Gastrocnemius medialis (tissue), 4 donors: ENCODE measurements at regions not wholly inside any gene's neighbourhood (a gene's known extent, or its start where the extent isn't known, plus 50 kb on each side); places are given as distances from the start of the nearest gene placed in this dataset.

Experiments used
- ATAC-seq, 2 donors: fragments of 150-250 bp; one replicate each; pipeline ENCODE4 v1.9.1; 2016
- DNase-seq, 2 donors: peaks; one replicate each; pipeline ENCODE4 v3.0.0-alpha.2; 2019
- H3K27ac ChIP-seq, 4 donors: fragments of 200-600 bp; sonication (generic); 1 replicate in 1 of 4; 2 replicates in 3 of 4; pipeline ENCODE4 v1.5.1; 2016 to 2018; ENCODE audit warnings: mild to moderate bottlenecking in 2 of 4, moderate library complexity in 1 of 4
- H3K27me3 ChIP-seq, 3 donors: fragments of 200-600 bp; sonication (generic) in 2 of 3; 1 replicate in 1 of 3; 2 replicates in 2 of 3; pipeline versions ENCODE4 v1.5.1 to v1.6.0; 2016 to 2019; ENCODE audit warnings: mild to moderate bottlenecking in 1 of 3, moderate library complexity in 1 of 3
- H3K36me3 ChIP-seq, 2 donors: fragments of 200-600 bp; sonication (generic) in 1 of 2; one replicate each; pipeline ENCODE4 v1.5.1; 2017 to 2018
- H3K4me1 ChIP-seq, 2 donors: fragments of 200-600 bp; sonication (generic) in 1 of 2; one replicate each; pipeline ENCODE4 v1.5.1; 2016 to 2017; ENCODE audit warnings: mild to moderate bottlenecking in 2 of 2
- H3K4me3 ChIP-seq, 4 donors: fragments of 200-600 bp; sonication (generic) in 3 of 4; 1 replicate in 1 of 4; 2 replicates in 3 of 4; pipeline ENCODE4 v1.5.1; 2016 to 2019; ENCODE audit warnings: mild to moderate bottlenecking in 2 of 4
- H3K9me3 ChIP-seq, 3 donors: fragments of 200-600 bp; sonication (generic) in 2 of 3; 1 replicate in 1 of 3; 2 replicates in 2 of 3; pipeline ENCODE4 v1.5.1; 2016 to 2019
- CTCF ChIP-seq, 5 experiments: fragments of 450-650 bp in 3 of 5; fragments of 200-600 bp in 2 of 5; sonication (generic) in 2 of 5; IDR thresholded peaks in 4 of 5; conservative IDR thresholded peaks in 1 of 5; 1 replicate in 4 of 5; 2 replicates in 1 of 5; pipeline ENCODE4 v1.5.1; 2016 to 2019; ENCODE audit warnings: antibody characterized with exemption in 5 of 5, mild to moderate bottlenecking in 3 of 5, moderate library complexity in 3 of 5
- POLR2A ChIP-seq, 2 donors: fragments of 450-650 bp; IDR thresholded peaks; one replicate each; pipeline ENCODE4 v1.6.1; 2017; ENCODE audit warnings: antibody characterized with exemption in 2 of 2, mild to moderate bottlenecking in 2 of 2, moderate library complexity in 2 of 2
- in situ Hi-C, 4 donors: fragments of 200-750 bp; cut with MboI; loops; one replicate each; pipeline versions ENCODE4 v1.15.0 to v1.8.0; 2017; ENCODE audit warnings: low sequenced_read_pairs in 4 of 4
- intact Hi-C: fragments of 100-400 bp; cut with DNase I; formaldehyde crosslinking; loops from one replicate; pipeline ENCODE4 v1.15.1; 2023; ENCODE audit warnings: low total_unique reads

GRCh38 chr16:80023865-80024264 lies 423.3 kb upstream of the MAF start:
- H3K9me3 ChIP-seq = no peaks in the 10 kb centered on the region
- H3K27ac ChIP-seq = no peak overlapping the region
- H3K4me3 ChIP-seq = no peak overlapping the region
- H3K4me1 ChIP-seq = no peaks in the 10 kb centered on the region
- in situ Hi-C loops = no loop called here
- no peaks in the 10 kb centered on the region for H3K36me3 ChIP-seq
- DNase-seq (no peak), ATAC-seq (no peak)
- TF ChIP-seq CTCF (IDR thresholded peaks at IDR 0.05 in 4 of 5, conservative IDR thresholded peaks at IDR 0.05 in 1 of 5) = no peak
- TF ChIP-seq POLR2A (IDR thresholded peaks at IDR 0.05) = no peak
- no peaks in the 10 kb centered on the region for H3K27me3 ChIP-seq
- intact Hi-C loops = no loop called here

- in situ Hi-C loops (no loop called here), intact Hi-C loops (no loop called here)
- DNase-seq = no peak
- no peak overlapping the region for H3K4me3 ChIP-seq
- no peaks in the 10 kb centered on the region for H3K4me1 ChIP-seq
- TF ChIP-seq CTCF (IDR thresholded peaks at IDR 0.05 in 4 of 5, conservative IDR thresholded peaks at IDR 0.05 in 1 of 5) = no peak
- no peak for TF ChIP-seq POLR2A (IDR thresholded peaks at IDR 0.05)
- no peak overlapping the region for H3K27ac ChIP-seq
- no peak for ATAC-seq
- H3K36me3 ChIP-seq = no peaks in the 10 kb centered on the region
- H3K9me3 ChIP-seq = no peaks in the 10 kb centered on the region
- H3K27me3 ChIP-seq = no peaks in the 10 kb centered on the region
These were observed 418.9 kb upstream of the MAF start for GRCh38 chr16:80019395-80019794.

DNA sequence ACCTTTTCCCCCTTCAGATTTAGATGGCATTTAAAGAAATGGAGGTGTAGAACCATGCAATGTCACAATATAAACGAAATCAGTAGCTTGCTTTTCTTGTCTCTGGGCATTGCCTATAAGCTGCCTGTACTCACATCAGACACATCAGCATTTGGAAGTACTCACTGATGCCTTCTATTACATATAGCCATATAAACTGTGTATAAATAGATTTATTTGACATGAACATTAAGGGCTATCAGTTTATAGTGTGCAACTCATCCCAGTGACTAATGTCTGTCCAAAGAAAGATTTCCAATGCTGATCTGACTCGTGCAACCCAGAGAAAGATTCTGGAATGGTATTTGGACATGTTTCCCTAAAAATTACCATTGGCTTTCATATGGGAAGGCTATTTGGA lies 417.9 kb upstream of the MAF start:
- no peak overlapping the region for H3K4me3 ChIP-seq
- in situ Hi-C loops (no loop called here), intact Hi-C loops (no loop called here)
- H3K27ac ChIP-seq = no peak overlapping the region
- ATAC-seq = no peak
- no peaks in the 10 kb centered on the region for H3K36me3 ChIP-seq
- no peak for DNase-seq
- H3K4me1 ChIP-seq = no peaks in the 10 kb centered on the region
- no peak for TF ChIP-seq CTCF (IDR thresholded peaks at IDR 0.05 in 4 of 5, conservative IDR thresholded peaks at IDR 0.05 in 1 of 5)
- TF ChIP-seq POLR2A (IDR thresholded peaks at IDR 0.05) = no peak
- no peaks in the 10 kb centered on the region for H3K9me3 ChIP-seq
- no peaks in the 10 kb centered on the region for H3K27me3 ChIP-seq

- in situ Hi-C loops = no loop called here
- DNase-seq (no peak), ATAC-seq (no peak)
- Histone ChIP-seq H3K27ac (no peak overlapping the region), H3K4me3 (no peak overlapping the region), H3K4me1 (no peaks in the 10 kb centered on the region), H3K27me3 (no peaks in the 10 kb centered on the region), H3K9me3 (no peaks in the 10 kb centered on the region), H3K36me3 (no peaks in the 10 kb centered on the region)
- intact Hi-C loops = no loop called here
- TF ChIP-seq POLR2A (IDR thresholded peaks at IDR 0.05) (no peak), CTCF (IDR thresholded peaks at IDR 0.05 in 4 of 5, conservative IDR thresholded peaks at IDR 0.05 in 1 of 5) (no peak)
These were observed 416.3 kb upstream of the MAF start for GRCh38 chr16:80016731-80017326.

DNA sequence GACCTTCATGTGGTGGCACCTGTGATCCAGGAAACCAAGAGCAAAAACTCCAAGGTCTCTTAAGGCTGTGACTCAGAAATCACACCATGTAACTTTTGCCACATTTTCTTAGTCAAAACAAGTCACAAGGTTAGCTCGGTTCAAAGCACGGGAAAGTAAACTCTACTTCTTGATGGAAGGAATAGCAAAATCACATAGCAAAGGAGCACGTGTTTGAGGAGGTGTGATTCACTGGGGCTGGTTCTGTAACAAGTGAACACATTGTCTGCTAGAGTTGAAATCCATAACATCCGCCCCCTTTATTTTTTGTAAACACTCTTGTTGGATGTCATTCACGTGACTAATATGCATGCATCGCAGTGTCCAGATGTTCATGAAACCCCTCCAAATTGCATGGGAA lies 415.0 kb upstream of the MAF start:
- H3K36me3 ChIP-seq = no peaks in the 10 kb centered on the region
- no peaks in the 10 kb centered on the region for H3K9me3 ChIP-seq
- H3K4me1 ChIP-seq = no peaks in the 10 kb centered on the region
- no peaks in the 10 kb centered on the region for H3K27me3 ChIP-seq
- in situ Hi-C loops (no loop called here), intact Hi-C loops (no loop called here)
- H3K4me3 ChIP-seq = no peak overlapping the region
- H3K27ac ChIP-seq = no peak overlapping the region
- TF ChIP-seq CTCF (IDR thresholded peaks at IDR 0.05 in 4 of 5, conservative IDR thresholded peaks at IDR 0.05 in 1 of 5) (no peak), POLR2A (IDR thresholded peaks at IDR 0.05) (no peak)
- ATAC-seq (no peak), DNase-seq (no peak)
